ENCODE measurements at regions not wholly inside any gene's neighbourhood (a gene's known extent, or its start where the extent isn't known, plus 50 kb on each side); places are given as distances from the start of the nearest gene placed in this dataset.

DNA sequence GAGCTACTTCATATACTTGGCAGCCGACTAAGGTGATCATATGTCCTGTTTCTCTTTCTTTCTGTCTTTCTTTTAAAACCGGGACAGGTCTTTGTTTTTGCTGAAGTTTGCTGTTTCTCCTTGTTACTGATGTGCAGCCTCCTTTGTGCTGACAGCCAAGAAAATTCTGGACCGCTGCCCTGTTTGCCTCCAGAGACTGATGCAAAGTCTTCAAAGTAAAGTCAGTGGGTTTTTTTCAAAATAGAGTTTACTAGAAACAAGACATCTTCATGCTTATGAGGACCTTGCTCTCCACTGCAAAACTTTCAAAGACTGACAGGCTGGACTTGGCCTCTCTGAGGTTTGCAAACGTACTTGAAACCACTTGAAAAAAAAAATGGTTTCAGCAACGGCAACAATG is 510.5 kb upstream of the MAP3K7 start:
- WGBS, 2 donors = 44 to 48% methylated on average over 5 of the region's 5 CpGs
- H3K4me3 ChIP-seq = no peak overlapping the region

DNA sequence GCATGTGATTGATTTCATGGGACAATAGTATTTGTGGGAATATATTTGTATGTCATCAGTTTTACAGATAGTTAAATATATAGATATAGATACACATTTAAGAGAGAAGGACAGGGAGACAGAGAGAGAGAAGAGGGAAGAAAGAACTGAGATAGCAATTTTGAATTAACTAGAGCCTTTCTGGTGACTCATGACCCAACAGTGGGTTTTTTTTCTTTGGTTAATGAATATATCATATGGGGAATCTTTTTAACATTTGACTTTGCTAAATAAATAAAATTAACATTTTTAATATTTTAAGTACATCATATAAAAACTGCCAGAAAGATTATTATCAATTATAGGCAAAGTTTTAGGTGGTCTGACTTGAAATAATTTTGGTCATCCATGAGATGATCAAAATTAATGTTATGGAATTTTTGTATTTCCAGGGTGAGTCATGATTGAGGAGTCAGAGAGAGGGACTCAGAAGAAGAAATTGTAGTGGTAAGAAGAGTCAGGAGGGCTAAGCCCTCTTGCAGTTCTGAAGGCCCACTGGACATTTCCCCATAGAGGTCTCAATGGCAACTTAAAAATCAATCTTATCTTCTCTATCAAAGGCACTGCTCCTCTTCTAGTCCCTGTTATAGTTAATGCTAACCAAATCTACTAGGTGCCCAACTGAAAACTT is 508.1 kb upstream of the MAP3K7 start:
- intact Hi-C loops (cut with DNase I) = no loop called here
- TF ChIP-seq, protein P1, sequence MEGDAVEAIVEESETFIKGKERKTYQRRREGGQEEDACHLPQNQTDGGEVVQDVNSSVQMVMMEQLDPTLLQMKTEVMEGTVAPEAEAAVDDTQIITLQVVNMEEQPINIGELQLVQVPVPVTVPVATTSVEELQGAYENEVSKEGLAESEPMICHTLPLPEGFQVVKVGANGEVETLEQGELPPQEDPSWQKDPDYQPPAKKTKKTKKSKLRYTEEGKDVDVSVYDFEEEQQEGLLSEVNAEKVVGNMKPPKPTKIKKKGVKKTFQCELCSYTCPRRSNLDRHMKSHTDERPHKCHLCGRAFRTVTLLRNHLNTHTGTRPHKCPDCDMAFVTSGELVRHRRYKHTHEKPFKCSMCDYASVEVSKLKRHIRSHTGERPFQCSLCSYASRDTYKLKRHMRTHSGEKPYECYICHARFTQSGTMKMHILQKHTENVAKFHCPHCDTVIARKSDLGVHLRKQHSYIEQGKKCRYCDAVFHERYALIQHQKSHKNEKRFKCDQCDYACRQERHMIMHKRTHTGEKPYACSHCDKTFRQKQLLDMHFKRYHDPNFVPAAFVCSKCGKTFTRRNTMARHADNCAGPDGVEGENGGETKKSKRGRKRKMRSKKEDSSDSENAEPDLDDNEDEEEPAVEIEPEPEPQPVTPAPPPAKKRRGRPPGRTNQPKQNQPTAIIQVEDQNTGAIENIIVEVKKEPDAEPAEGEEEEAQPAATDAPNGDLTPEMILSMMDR (IDR thresholded peaks at IDR 0.05) = no peak
- TF ChIP-seq POLR2A (IDR thresholded peaks at IDR 0.05) = no peak
- no peaks in the 10 kb centered on the region for H3K9me3 ChIP-seq
- H3K27ac ChIP-seq = no peak overlapping the region
- DNase-seq (no peak), ATAC-seq (no peak)
- H3K4me3 ChIP-seq = no peak overlapping the region
- H3K36me3 ChIP-seq (replicated peaks in 1 of 2; ENCODE audit: insufficient read depth in 1 of 2, low read depth in 2 of 2) = no peaks in the 10 kb centered on the region
- no peaks in the 10 kb centered on the region for H3K27me3 ChIP-seq
- H3K4me1 ChIP-seq = no peaks in the 10 kb centered on the region

More for the DNA sequence above, 510.5 kb upstream of the MAP3K7 start:
- no peaks in the 10 kb centered on the region for H3K9me3 ChIP-seq
- DNase-seq (peak in 1 of 4 donors; percentile 14), ATAC-seq (no peak)
- no peaks in the 10 kb centered on the region for H3K27me3 ChIP-seq
- H3K36me3 ChIP-seq (replicated peaks in 1 of 2; ENCODE audit: insufficient read depth in 1 of 2, low read depth in 2 of 2) = no peaks in the 10 kb centered on the region
- H3K27ac ChIP-seq = no peak overlapping the region
- no peak for TF ChIP-seq POLR2A (IDR thresholded peaks at IDR 0.05)
- TF ChIP-seq, protein P1 (IDR thresholded peaks at IDR 0.05) = no peak
- H3K4me1 ChIP-seq = no peaks in the 10 kb centered on the region
- intact Hi-C loops (cut with DNase I) = no loop called here

DNA sequence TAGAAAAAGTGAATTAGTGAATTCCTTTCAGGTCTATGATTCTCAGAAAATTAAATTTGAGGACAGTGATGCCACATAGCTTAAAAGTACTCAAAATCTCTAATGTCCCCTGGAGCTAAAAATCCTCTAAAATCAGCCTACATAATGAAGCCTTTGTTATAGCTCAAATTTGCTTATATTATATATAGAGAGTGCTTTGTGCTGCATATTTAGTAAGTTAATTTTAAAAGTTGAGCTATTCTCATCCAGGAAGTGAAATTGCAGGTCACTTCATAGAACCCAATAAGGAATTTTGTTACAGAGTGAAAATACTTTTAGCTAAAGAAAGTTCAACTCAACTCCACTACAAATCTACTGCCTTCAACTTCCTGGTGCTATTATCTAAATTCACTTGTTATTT is 507.5 kb upstream of the MAP3K7 start:
- no peak overlapping the region for H3K27ac ChIP-seq
- no peaks in the 10 kb centered on the region for H3K36me3 ChIP-seq (replicated peaks in 1 of 2; ENCODE audit: insufficient read depth in 1 of 2, low read depth in 2 of 2)
- DNase-seq (no peak), ATAC-seq (no peak)
- no peaks in the 10 kb centered on the region for H3K4me1 ChIP-seq
- H3K4me3 ChIP-seq = no peak overlapping the region
- no peaks in the 10 kb centered on the region for H3K9me3 ChIP-seq
- TF ChIP-seq, protein P1 (IDR thresholded peaks at IDR 0.05) = no peak
- no peak for TF ChIP-seq POLR2A (IDR thresholded peaks at IDR 0.05)
- intact Hi-C loops (cut with DNase I) = no loop called here
- peaks cover 0 to 2% of the 10 kb centered on the region in 2 donors for H3K27me3 ChIP-seq

DNA sequence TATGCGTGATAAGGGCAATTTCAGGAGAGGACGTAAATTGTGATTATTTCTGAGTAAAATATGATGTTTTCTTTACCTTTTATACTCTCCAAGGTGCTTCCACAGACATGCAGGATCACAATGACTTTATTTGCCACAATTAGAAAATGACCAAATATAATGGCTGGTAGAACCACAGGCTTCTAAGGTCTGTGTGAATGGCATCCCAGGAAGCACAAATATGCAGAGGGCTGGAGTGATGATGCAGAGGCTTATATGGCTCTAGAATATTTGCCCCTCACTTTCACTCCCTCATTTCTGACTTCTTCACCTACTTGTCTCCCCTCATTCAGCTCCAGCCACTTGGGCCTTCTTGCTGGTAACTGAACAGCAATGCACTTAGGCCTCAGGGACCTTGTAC is 502.1 kb upstream of the MAP3K7 start:
- ATAC-seq (no peak), DNase-seq (no peak)
- WGBS, 2 donors = 59 to 66% methylated on average over 2 of the region's 2 CpGs
- H3K36me3 ChIP-seq (replicated peaks in 1 of 2; ENCODE audit: insufficient read depth in 1 of 2, low read depth in 2 of 2) = no peaks in the 10 kb centered on the region
- intact Hi-C loops (cut with DNase I) = no loop called here
- peaks cover 0 to 5% of the 10 kb centered on the region in 2 donors for H3K27me3 ChIP-seq
- no peak overlapping the region for H3K27ac ChIP-seq
- TF ChIP-seq, protein P1 (IDR thresholded peaks at IDR 0.05) = no peak
- no peak for TF ChIP-seq POLR2A (IDR thresholded peaks at IDR 0.05)
- no peaks in the 10 kb centered on the region for H3K4me1 ChIP-seq
- H3K9me3 ChIP-seq = no peaks in the 10 kb centered on the region
- no peak overlapping the region for H3K4me3 ChIP-seq

DNA sequence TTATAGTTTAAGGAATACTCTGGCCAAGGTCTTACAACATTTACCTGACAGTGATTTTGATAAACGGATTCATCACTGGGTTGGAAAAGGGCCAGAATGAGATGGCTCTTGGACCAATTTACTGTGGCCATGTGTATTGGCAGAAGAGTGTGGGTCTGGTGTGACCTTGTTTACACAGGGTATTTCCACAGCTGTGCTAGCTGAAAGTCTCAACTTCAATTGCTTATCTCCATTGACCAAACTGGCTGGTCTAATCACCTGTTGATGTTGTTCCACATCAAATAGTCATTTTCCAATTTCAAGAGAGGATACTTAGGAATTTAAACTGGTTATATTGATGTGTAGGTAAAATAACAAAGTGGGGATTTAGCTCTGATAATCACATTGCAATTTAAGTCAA is 501.6 kb upstream of the MAP3K7 start:
- ATAC-seq = no peak
- DNase-seq = no peak
- Histone ChIP-seq H3K9me3 (no peaks in the 10 kb centered on the region), H3K27ac (no peak overlapping the region), H3K4me3 (no peak overlapping the region), H3K27me3 (peaks cover 0 to 5% of the 10 kb centered on the region in 2 donors), H3K4me1 (no peaks in the 10 kb centered on the region), H3K36me3 (replicated peaks in 1 of 2; ENCODE audit: insufficient read depth in 1 of 2, low read depth in 2 of 2) (no peaks in the 10 kb centered on the region)
- no peak for TF ChIP-seq POLR2A (IDR thresholded peaks at IDR 0.05)
- TF ChIP-seq, protein P1 (IDR thresholded peaks at IDR 0.05) = no peak
- intact Hi-C loops (cut with DNase I) = no loop called here
- 11 to 26% methylated on average over 1 of the region's 1 CpG for WGBS, 2 donors

All from body of pancreas (tissue), 4 donors.